ENCODE measurements at regions not wholly inside any gene's neighbourhood (a gene's known extent, or its start where the extent isn't known, plus 50 kb on each side); places are given as distances from the start of the nearest gene placed in this dataset.
"Not testable (repeated sequence)": the region's sequence is repeated elsewhere in the genome, so short reads cannot be mapped to it uniquely, and the experiment has no call there.

DNA sequence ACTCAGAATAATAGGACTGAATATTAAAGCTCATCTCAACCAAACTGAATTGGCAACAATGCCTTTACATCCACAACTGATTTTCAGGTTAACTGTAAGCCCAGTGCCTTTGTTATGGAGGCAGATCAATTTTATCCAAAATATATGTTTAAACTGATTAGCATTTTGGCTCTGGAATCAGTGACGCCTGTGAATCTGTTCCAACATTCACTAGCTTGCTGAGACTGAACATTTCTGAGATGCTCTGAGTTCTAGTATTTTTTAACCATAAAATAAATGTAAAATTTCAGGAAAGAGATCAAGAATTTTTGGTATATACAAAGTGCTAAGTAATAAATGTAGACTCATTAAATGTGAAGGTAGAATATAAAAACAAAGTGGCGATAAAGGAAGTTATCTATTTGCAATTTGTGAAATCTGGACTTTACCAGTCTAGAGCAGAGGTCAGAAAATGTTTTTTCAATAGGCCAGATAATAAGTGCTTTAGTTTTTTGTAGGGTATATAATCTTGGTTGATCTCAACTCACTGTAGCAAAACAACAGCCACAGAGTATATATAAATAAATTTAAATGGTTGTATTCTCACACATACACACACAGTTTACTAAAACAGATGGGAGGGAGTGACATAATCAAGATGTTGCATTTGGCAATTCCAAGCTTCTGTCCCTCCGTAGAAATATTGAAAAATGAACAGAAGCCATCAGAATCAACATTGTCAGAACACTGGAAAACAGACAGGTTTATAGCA, 560.3 kb downstream of the ZWINT start:
- DNase-seq (ENCODE audit: low spot score) (no peak), ATAC-seq (ENCODE audit: low FRiP score) (no peak)
- TF ChIP-seq, protein P1, sequence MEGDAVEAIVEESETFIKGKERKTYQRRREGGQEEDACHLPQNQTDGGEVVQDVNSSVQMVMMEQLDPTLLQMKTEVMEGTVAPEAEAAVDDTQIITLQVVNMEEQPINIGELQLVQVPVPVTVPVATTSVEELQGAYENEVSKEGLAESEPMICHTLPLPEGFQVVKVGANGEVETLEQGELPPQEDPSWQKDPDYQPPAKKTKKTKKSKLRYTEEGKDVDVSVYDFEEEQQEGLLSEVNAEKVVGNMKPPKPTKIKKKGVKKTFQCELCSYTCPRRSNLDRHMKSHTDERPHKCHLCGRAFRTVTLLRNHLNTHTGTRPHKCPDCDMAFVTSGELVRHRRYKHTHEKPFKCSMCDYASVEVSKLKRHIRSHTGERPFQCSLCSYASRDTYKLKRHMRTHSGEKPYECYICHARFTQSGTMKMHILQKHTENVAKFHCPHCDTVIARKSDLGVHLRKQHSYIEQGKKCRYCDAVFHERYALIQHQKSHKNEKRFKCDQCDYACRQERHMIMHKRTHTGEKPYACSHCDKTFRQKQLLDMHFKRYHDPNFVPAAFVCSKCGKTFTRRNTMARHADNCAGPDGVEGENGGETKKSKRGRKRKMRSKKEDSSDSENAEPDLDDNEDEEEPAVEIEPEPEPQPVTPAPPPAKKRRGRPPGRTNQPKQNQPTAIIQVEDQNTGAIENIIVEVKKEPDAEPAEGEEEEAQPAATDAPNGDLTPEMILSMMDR (IDR thresholded peaks at IDR 0.05) = no peak

DNA sequence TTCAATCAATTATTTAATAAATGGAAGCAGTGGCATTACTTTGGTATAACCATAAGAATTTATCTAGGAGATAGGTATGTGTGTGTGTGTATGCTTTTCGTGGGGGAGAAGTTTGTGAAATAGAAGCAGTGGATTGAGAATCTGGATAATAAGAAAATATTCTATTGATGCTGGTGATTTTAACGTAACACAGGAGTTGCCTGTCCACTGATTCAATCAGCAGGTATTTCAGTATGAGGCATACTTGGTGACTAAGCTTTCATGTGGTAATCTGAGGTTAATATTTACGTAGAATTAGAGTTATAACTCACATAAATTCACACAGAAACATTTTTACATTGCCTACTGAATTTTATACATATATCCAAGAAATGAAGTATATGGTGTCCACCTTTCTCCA, 568.0 kb downstream of the ZWINT start:
- no peak for DNase-seq (ENCODE audit: low spot score)
- ATAC-seq (ENCODE audit: low FRiP score) = no peak
- TF ChIP-seq, protein P1 (IDR thresholded peaks at IDR 0.05) = no peak

GRCh38 chr10:55790276-55790675, 570.8 kb downstream of the ZWINT start:
- ATAC-seq (ENCODE audit: low FRiP score); DNase-seq (ENCODE audit: low spot score): not testable (repeated sequence)

- DNase-seq (ENCODE audit: low spot score) (no peak), ATAC-seq (ENCODE audit: low FRiP score) (no peak)
- TF ChIP-seq, protein P1 (IDR thresholded peaks at IDR 0.05) = no peak
These were observed 574.5 kb downstream of the ZWINT start for GRCh38 chr10:55786461-55787050.

GRCh38 chr10:55782181-55782580, 578.9 kb downstream of the ZWINT start:
- TF ChIP-seq, protein P1 (IDR thresholded peaks at IDR 0.05) = no peak
- ATAC-seq (ENCODE audit: low FRiP score) (no peak), DNase-seq (ENCODE audit: low spot score) (no peak)

- no peak for DNase-seq (ENCODE audit: low spot score)
- ATAC-seq (ENCODE audit: low FRiP score) = no peak
- TF ChIP-seq, protein P1 (IDR thresholded peaks at IDR 0.05) = no peak
These were observed 594.8 kb downstream of the ZWINT start for GRCh38 chr10:55766212-55766611.

- no peak for DNase-seq (ENCODE audit: low spot score)
- peak; percentile 52 for ATAC-seq (ENCODE audit: low FRiP score)
- TF ChIP-seq, protein P1 (IDR thresholded peaks at IDR 0.05) = no peak
These were observed 610.6 kb downstream of the ZWINT start for GRCh38 chr10:55750458-55750857.

Data from omental fat pad (tissue), 3 donors.